CD4-positive, CD25-positive, alpha-beta regulatory T cell (primary cell): ENCODE measurements at regions not wholly inside any gene's neighbourhood (a gene's known extent, or its start where the extent isn't known, plus 50 kb on each side); places are given as distances from the start of the nearest gene placed in this dataset.

Experiments used
- ATAC-seq, 2 donors: fragments of 150-1000 bp; cut with Tn5 transposase; one replicate each; pipeline ENCODE4 v1.10.0; 2021; ENCODE audit warnings: low read depth in 2 of 2, moderate number of reproducible peaks in 2 of 2, moderate library complexity in 1 of 2
- DNase-seq, 3 donors: peaks; one replicate each; pipeline versions ENCODE4 v3.0.0 to v3.0.0-alpha.2; 2012 to 2022; ENCODE audit warnings: mixed read lengths in 1 of 3
- H3K27ac ChIP-seq: one replicate; pipeline ENCODE4 v1.7.0; 2013; ENCODE audit warnings: mild to moderate bottlenecking, low read length; ENCODE audit not compliant: insufficient read depth, poor library complexity, severe bottlenecking
- H3K27me3 ChIP-seq: one replicate; pipeline ENCODE4 v1.7.0; 2013; ENCODE audit warnings: low read length; ENCODE audit not compliant: control insufficient read depth, insufficient read depth
- H3K36me3 ChIP-seq: one replicate; pipeline ENCODE4 v1.7.0; 2013; ENCODE audit warnings: mild to moderate bottlenecking, low read length, moderate library complexity; ENCODE audit not compliant: control insufficient read depth, insufficient read depth
- H3K4me1 ChIP-seq: 2 replicates; pipeline ENCODE4 v1.7.0; 2013; ENCODE audit warnings: mild to moderate bottlenecking, low read length; ENCODE audit not compliant: insufficient read depth, control insufficient read depth, poor library complexity, severe bottlenecking
- H3K4me3 ChIP-seq: one replicate; pipeline ENCODE4 v1.7.0; 2013; ENCODE audit warnings: low read depth, mild to moderate bottlenecking, low read length, moderate library complexity
- H3K9me3 ChIP-seq, 2 experiments: 1 replicate in 1 of 2; 2 replicates in 1 of 2; pipeline ENCODE4 v1.7.0; 2013; ENCODE audit warnings: low read length in 2 of 2, mild to moderate bottlenecking in 1 of 2, moderate library complexity in 1 of 2; ENCODE audit not compliant: control insufficient read depth in 2 of 2
- H3K27ac Mint-ChIP-seq, 3 donors: one replicate each; pipeline ENCODE4 v1.8.0; 2020 to 2022; ENCODE audit warnings: mild to moderate bottlenecking in 3 of 3, mixed read lengths in 3 of 3, moderate library complexity in 2 of 3
- H3K27me3 Mint-ChIP-seq: one replicate; pipeline ENCODE4 v1.8.0; 2022; ENCODE audit warnings: mild to moderate bottlenecking, mixed read lengths
- H3K36me3 Mint-ChIP-seq: one replicate; pipeline ENCODE4 v1.8.0; 2020; ENCODE audit warnings: mixed read lengths
- H3K4me1 Mint-ChIP-seq, 4 donors: one replicate each; pipeline ENCODE4 v1.8.0; 2020 to 2022; ENCODE audit warnings: mixed read lengths in 4 of 4, mild to moderate bottlenecking in 1 of 4
- H3K4me3 Mint-ChIP-seq, 4 donors: one replicate each; pipeline ENCODE4 v1.8.0; 2020 to 2022; ENCODE audit warnings: mild to moderate bottlenecking in 4 of 4, mixed read lengths in 4 of 4, moderate library complexity in 3 of 4
- H3K9me3 Mint-ChIP-seq, 7 donors: one replicate each; pipeline ENCODE4 v1.8.0; 2020 to 2022; ENCODE audit warnings: mixed read lengths in 7 of 7, mild to moderate bottlenecking in 3 of 7, moderate library complexity in 2 of 7

DNA sequence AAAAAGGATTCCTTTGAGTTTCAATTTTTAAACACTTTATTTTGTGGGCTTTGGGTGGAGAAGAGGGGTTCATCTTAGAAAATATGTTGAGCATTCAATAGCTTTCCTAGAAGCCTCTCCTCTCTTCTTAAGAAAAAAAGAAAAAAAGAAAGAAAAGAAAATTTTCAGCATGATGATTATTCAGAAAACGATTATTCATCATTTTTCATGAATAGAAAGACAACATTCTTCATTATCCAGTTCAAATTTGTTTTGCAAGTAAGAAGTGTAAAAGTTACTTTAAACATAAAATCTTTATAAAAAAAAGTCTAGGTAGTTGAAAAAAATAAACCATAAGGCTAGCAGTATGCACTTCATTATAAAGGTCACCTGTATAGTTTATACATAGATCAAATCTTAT, 636.5 kb downstream of the IRX1 start:
- no peak overlapping the region for H3K4me3 ChIP-seq

DNA sequence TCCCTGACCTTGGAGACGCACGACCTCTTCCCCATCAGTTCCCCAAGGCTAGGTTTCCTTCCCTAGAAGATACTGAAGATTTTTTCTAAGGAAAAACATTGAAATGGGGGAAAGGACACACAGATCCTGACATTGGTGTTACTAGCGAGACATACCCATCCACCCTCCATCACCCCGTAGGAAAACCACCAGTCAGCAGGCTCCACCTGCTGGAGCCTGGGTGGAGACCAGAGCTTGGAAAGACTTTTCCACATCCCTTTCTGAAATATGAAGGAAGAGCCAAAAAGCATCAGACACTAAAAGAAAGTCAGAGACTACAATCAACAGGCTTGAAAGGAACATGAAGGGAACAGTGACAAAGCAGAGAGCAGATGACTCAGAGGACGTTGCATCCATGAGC, 638.0 kb downstream of the IRX1 start:
- no peaks in the 10 kb centered on the region for H3K27me3 Mint-ChIP-seq
- H3K4me1 ChIP-seq = no peaks in the 10 kb centered on the region
- no peaks in the 10 kb centered on the region for H3K4me1 Mint-ChIP-seq
- H3K9me3 ChIP-seq = peaks cover 0 to 6% of the 10 kb centered on the region in 2 experiments
- no peak overlapping the region for H3K4me3 Mint-ChIP-seq
- no peak for ATAC-seq
- no peaks in the 10 kb centered on the region for H3K27me3 ChIP-seq
- no peak overlapping the region for H3K4me3 ChIP-seq
- DNase-seq = no peak
- H3K36me3 ChIP-seq = no peaks in the 10 kb centered on the region
- no peak overlapping the region for H3K27ac ChIP-seq
- H3K27ac Mint-ChIP-seq = no peak overlapping the region
- H3K9me3 Mint-ChIP-seq = peaks cover 0 to 21% (median 11%) of the 10 kb centered on the region in 7 donors
- H3K36me3 Mint-ChIP-seq = no peaks in the 10 kb centered on the region

More for the DNA sequence above, 636.5 kb downstream of the IRX1 start:
- Histone ChIP-seq H3K9me3 (peaks cover 0 to 6% of the 10 kb centered on the region in 2 experiments), H3K27ac (no peak overlapping the region), H3K27me3 (no peaks in the 10 kb centered on the region), H3K4me1 (no peaks in the 10 kb centered on the region), H3K36me3 (no peaks in the 10 kb centered on the region)
- Mint-ChIP-seq H3K27me3 (no peaks in the 10 kb centered on the region), H3K27ac (no peak overlapping the region), H3K36me3 (no peaks in the 10 kb centered on the region), H3K9me3 (peaks cover 0 to 18% (median 11%) of the 10 kb centered on the region in 7 donors), H3K4me3 (no peak overlapping the region), H3K4me1 (no peaks in the 10 kb centered on the region)
- no peak for DNase-seq
- no peak for ATAC-seq

DNA sequence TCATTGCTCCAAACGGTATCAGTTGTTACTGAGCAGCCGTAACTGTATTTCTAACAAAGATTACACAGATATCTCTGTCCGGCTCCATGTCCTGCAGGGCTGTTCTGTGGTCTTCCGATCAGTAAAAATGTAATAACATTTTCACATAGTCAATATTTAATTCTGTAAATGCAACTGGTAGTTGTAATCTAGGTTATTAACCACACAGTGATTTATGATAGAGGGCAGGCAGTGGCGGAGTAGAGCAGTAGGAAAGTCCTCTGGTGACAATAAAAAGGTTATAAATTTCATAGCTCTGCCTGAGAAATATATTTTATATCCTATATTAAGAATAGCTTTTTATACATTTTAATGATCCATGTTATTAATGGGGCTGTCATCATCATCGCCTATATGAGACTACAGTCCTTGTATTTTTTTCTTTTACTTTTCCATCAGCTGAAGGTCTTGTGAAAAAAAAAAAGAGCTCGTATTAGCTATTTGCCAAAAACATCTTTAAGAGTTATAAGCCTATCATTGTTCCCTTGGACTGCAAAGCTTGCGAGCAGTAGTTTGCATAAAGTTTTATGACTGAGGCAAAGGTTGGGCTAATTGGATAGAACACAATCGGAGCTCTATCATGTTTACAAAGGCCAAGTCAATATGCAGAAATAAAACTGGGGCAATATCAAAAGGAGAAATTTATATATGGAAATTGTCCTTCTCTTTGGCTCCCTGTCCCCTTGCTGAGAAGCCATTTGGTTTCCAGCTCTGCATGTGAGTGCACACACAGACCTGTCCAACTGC, 648.0 kb downstream of the IRX1 start:
- Histone ChIP-seq H3K4me3 (no peak overlapping the region), H3K27ac (no peak overlapping the region), H3K27me3 (no peaks in the 10 kb centered on the region), H3K9me3 (peaks cover 2 to 6% of the 10 kb centered on the region in 2 experiments), H3K4me1 (no peaks in the 10 kb centered on the region), H3K36me3 (no peaks in the 10 kb centered on the region)
- no peak overlapping the region for H3K4me3 Mint-ChIP-seq
- H3K9me3 Mint-ChIP-seq = peaks cover 0 to 23% (median 8%) of the 10 kb centered on the region in 7 donors
- DNase-seq = no peak
- no peaks in the 10 kb centered on the region for H3K27me3 Mint-ChIP-seq
- H3K4me1 Mint-ChIP-seq = no peaks in the 10 kb centered on the region
- H3K36me3 Mint-ChIP-seq = no peaks in the 10 kb centered on the region
- H3K27ac Mint-ChIP-seq = no peak overlapping the region
- ATAC-seq = no peak

DNA sequence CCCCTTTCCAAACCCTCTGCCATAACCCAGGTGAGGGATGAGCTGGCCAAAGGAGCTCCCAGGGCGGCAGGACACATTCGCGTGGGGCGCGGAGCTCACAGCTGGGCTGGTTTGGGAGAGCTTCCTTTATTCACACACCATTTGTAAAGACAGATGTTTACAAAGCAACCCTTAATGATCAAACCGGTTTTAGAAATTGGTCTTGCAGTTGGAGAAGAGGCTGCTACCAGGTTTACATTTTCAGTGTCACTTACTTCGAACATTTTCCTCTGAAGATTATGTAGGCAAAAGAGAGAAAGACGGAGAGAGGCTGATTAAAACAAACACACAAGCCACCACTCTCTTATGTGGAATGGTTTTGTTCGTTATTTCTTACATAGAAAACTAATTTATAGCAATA, 648.7 kb downstream of the IRX1 start:
- H3K4me3 Mint-ChIP-seq = no peak overlapping the region
- Histone ChIP-seq H3K9me3 (peaks cover 2 to 6% of the 10 kb centered on the region in 2 experiments), H3K4me3 (no peak overlapping the region), H3K4me1 (no peaks in the 10 kb centered on the region), H3K36me3 (no peaks in the 10 kb centered on the region), H3K27me3 (no peaks in the 10 kb centered on the region), H3K27ac (no peak overlapping the region)
- no peak overlapping the region for H3K27ac Mint-ChIP-seq
- no peaks in the 10 kb centered on the region for H3K36me3 Mint-ChIP-seq
- H3K27me3 Mint-ChIP-seq = no peaks in the 10 kb centered on the region
- H3K9me3 Mint-ChIP-seq = peaks cover 0 to 22% (median 7%) of the 10 kb centered on the region in 7 donors
- ATAC-seq (no peak), DNase-seq (no peak)
- no peaks in the 10 kb centered on the region for H3K4me1 Mint-ChIP-seq

DNA sequence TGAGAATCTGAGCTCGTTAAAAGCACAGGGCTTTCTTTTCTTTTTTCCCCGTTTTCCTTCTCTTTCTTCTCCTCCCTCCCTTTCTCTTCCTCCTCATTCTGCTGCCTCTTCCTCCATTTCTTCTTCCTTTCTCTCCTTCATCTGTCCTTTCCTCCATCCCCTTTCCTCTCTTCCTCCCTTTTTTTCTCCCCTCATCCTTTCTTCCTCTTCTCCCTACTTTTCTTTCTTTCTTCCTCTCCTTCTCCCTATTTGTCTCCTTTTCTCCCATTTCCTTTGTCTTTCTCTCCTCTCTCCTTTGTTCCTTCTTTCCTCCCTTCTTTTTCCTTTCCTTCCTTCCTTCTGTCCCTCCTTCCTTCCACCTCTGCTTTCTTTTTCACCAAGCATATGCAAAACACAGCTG, 649.4 kb downstream of the IRX1 start:
- no peaks in the 10 kb centered on the region for H3K27me3 ChIP-seq
- no peak overlapping the region for H3K27ac ChIP-seq
- H3K36me3 ChIP-seq = no peaks in the 10 kb centered on the region
- peaks cover 2 to 6% of the 10 kb centered on the region in 2 experiments for H3K9me3 ChIP-seq
- Mint-ChIP-seq H3K27ac (no peak overlapping the region), H3K4me3 (peak overlapping the region in 1 of 4 donors; percentile 66), H3K36me3 (no peaks in the 10 kb centered on the region), H3K27me3 (no peaks in the 10 kb centered on the region), H3K4me1 (no peaks in the 10 kb centered on the region), H3K9me3 (peaks cover 0 to 20% (median 7%) of the 10 kb centered on the region in 7 donors)
- no peak overlapping the region for H3K4me3 ChIP-seq
- DNase-seq = no peak
- ATAC-seq = no peak
- no peaks in the 10 kb centered on the region for H3K4me1 ChIP-seq

DNA sequence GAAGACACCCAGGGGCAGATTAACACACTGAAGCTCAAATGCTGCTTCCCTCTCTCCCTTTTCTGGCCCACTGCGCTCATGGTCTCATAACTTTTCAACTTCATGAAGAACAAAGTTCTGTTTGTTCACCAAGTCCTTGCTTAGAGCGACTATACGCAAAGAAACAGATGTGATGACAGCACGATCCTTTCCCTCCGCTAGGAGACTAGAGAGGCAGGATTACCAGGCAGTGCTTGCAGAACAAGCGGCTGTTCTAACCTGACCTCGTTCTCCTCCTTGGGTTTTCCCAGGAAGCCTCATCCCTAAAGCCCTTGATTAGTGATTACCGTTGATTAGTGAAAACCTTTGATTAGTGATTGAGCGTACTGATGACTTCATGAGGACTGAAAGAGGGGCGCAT, 649.9 kb downstream of the IRX1 start:
- H3K4me1 ChIP-seq = no peaks in the 10 kb centered on the region
- Mint-ChIP-seq H3K27ac (no peak overlapping the region), H3K4me3 (peak overlapping the region in 1 of 4 donors; percentile 66), H3K27me3 (no peaks in the 10 kb centered on the region), H3K4me1 (no peaks in the 10 kb centered on the region), H3K36me3 (no peaks in the 10 kb centered on the region), H3K9me3 (peaks cover 0 to 23% (median 7%) of the 10 kb centered on the region in 7 donors)
- no peaks in the 10 kb centered on the region for H3K27me3 ChIP-seq
- H3K9me3 ChIP-seq = peaks cover 2 to 6% of the 10 kb centered on the region in 2 experiments
- DNase-seq = no peak
- ATAC-seq = no peak
- H3K27ac ChIP-seq = no peak overlapping the region
- no peaks in the 10 kb centered on the region for H3K36me3 ChIP-seq
- no peak overlapping the region for H3K4me3 ChIP-seq

DNA sequence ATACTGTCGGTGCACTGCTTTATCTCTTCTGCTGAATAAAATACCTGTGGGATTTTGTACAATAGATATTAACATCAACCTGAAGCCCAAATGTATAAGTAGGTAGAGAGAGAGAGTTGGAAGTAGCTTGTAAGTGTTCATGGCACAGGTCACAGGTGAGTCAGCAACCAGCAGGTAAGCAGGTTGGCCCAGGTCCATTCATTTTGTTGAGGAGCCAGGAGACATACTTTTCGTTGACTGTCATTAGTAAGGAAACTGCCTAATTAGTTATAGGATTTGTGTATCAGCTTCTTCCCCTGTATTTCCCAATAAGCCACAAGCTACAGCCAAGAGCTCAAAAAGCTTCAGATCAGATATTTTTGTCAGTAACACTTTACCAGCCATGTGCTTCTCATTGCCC, 650.8 kb downstream of the IRX1 start:
- no peaks in the 10 kb centered on the region for H3K27me3 Mint-ChIP-seq
- Histone ChIP-seq H3K27me3 (no peaks in the 10 kb centered on the region), H3K36me3 (no peaks in the 10 kb centered on the region), H3K9me3 (peaks cover 0 to 2% of the 10 kb centered on the region in 2 experiments), H3K4me3 (no peak overlapping the region), H3K4me1 (no peaks in the 10 kb centered on the region), H3K27ac (no peak overlapping the region)
- ATAC-seq (no peak), DNase-seq (no peak)
- H3K4me3 Mint-ChIP-seq = no peak overlapping the region
- H3K27ac Mint-ChIP-seq = no peak overlapping the region
- H3K4me1 Mint-ChIP-seq = no peaks in the 10 kb centered on the region
- H3K9me3 Mint-ChIP-seq = peaks cover under 1 to 25% (median 7%) of the 10 kb centered on the region in 7 donors
- no peaks in the 10 kb centered on the region for H3K36me3 Mint-ChIP-seq

DNA sequence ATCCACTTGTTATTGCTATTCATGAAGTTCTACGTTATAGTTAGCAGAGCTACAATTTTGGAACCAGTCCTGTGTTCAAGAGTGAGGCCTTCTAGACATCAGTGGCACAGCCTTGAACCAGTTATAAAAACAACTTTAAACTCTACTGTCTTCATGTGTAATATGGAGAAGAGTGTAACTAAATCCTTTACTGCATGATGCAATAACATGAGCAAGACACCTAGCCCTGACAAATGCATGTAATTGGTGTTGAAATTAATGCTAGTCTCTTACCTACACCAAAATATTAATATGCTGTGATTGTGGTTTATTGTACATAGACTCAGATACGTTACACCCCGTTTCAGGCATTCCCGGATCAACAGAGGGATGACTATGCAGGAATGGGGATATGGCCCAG, 654.6 kb downstream of the IRX1 start:
- H3K36me3 Mint-ChIP-seq = no peaks in the 10 kb centered on the region
- DNase-seq (no peak), ATAC-seq (no peak)
- no peak overlapping the region for H3K4me3 Mint-ChIP-seq
- Histone ChIP-seq H3K36me3 (no peaks in the 10 kb centered on the region), H3K4me3 (no peak overlapping the region), H3K27me3 (no peaks in the 10 kb centered on the region), H3K9me3 (peaks cover 0 to under 1% of the 10 kb centered on the region in 2 experiments), H3K27ac (no peak overlapping the region), H3K4me1 (no peaks in the 10 kb centered on the region)
- peaks cover 3 to 46% (median 9%) of the 10 kb centered on the region in 7 donors for H3K9me3 Mint-ChIP-seq
- no peaks in the 10 kb centered on the region for H3K27me3 Mint-ChIP-seq
- no peak overlapping the region for H3K27ac Mint-ChIP-seq
- no peaks in the 10 kb centered on the region for H3K4me1 Mint-ChIP-seq
